ENCODE measurements at regions not wholly inside any gene's neighbourhood (a gene's known extent, or its start where the extent isn't known, plus 50 kb on each side); places are given as distances from the start of the nearest gene placed in this dataset.
A peak's percentile ranks its signal among the peaks of the same experiment; 100 is the strongest.

DNA sequence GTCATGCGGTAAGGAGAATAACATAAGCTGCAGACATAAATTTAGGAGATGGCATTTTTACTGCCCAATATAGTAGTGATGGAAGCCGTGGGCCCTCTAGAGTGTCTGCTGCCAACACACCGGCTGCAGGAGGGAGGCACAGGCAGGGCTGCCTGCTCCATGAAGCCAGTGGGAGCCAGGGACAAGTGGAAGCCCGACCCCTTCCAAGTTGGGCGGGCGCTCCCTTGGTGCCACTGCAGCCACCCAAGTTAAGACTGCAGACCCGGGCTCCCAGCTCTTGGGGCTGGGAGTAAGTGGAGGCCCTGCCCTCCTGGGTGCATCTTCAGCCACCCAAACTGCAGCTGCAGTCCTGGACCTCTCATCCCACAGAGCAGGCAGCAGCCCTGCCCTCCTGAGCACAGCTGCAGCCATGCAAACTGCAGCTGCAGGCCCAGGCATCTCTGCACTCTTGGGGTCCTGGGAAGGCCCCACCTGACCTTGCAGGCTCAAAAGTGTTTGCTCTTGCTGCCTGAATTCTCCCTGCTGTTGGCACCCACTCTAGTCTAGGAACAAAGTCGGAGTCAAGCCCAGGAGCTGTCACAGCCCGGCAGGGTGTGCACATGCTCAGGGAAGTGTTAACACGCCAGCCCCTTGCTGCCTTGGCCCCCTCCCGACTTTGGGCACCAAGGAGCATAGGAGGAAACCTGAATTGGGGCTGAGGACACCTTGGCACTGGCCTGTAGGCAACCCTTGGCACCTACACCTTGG lies 437.2 kb upstream of the PRMT6 start:
- no peak for TF ChIP-seq CTCF (IDR thresholded peaks at IDR 0.05; ENCODE audit: low read depth, low read length)
- no peak for DNase-seq (ENCODE audit: extremely low read depth, low read depth)

DNA sequence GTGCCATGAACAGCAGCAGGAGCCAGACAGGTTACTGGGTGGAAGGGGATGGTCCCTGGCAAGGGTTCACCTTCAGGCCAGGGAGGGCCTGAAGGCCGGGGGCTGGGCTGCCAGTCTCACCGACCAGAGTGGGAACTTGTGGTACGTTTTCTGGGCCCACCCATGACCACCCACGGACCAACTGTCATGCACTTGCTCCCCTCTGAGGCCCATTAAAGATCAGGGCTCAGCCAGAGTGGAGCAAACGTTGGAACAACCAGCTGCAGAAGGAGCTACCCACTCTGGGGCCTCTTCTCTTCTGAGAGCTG lies 436.7 kb upstream of the PRMT6 start:
- no peak for TF ChIP-seq CTCF (IDR thresholded peaks at IDR 0.05; ENCODE audit: low read depth, low read length)

DNA sequence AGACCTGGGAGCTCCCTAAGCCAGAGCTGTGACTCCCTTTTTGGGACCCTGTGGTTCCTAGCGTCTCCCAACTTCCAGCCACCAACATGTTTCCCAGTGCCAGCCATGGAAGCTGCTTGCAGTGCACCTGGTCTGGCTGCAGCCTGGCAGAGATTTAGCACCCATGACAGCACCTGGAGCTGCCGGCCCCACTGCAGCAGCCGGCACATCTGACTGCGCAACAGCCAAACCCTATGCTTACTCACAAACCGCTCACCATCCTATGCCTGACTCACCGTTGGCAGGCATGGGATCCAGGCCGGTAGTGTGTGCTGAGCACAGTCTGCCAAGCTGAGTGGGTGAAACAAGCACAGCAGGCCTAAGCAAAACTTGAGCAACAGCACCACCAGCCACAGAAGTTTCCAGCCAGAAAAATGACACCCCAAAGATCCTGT lies 435.9 kb upstream of the PRMT6 start:
- peak; percentile 1; the same call in 1 of the 2 replicates for TF ChIP-seq CTCF (IDR thresholded peaks at IDR 0.05; ENCODE audit: low read depth, low read length)
- DNase-seq (ENCODE audit: extremely low read depth, low read depth), result peak; percentile 32

More for the DNA sequence above, 436.7 kb upstream of the PRMT6 start:
- no peak for DNase-seq (ENCODE audit: extremely low read depth, low read depth)

- TF ChIP-seq CTCF (IDR thresholded peaks at IDR 0.05; ENCODE audit: low read depth, low read length), result no peak
- DNase-seq (ENCODE audit: extremely low read depth, low read depth), result peak; percentile 3
Observed at GRCh38 chr1:106621853-106622252, 434.6 kb upstream of the PRMT6 start.

- no peak for DNase-seq (ENCODE audit: extremely low read depth, low read depth)
- no peak for TF ChIP-seq CTCF (IDR thresholded peaks at IDR 0.05; ENCODE audit: low read depth, low read length)
Observed at GRCh38 chr1:106637566-106637965, 418.9 kb upstream of the PRMT6 start.

GRCh38 chr1:106646261-106646784 lies 410.2 kb upstream of the PRMT6 start:
- no peak for DNase-seq (ENCODE audit: extremely low read depth, low read depth)
- TF ChIP-seq CTCF (IDR thresholded peaks at IDR 0.05; ENCODE audit: low read depth, low read length), result no peak

GRCh38 chr1:106646816-106647215 lies 409.7 kb upstream of the PRMT6 start:
- no peak for TF ChIP-seq CTCF (IDR thresholded peaks at IDR 0.05; ENCODE audit: low read depth, low read length)
- no peak for DNase-seq (ENCODE audit: extremely low read depth, low read depth)
